ENCODE measurements at regions not wholly inside any gene's neighbourhood (a gene's known extent, or its start where the extent isn't known, plus 50 kb on each side); places are given as distances from the start of the nearest gene placed in this dataset.

DNA sequence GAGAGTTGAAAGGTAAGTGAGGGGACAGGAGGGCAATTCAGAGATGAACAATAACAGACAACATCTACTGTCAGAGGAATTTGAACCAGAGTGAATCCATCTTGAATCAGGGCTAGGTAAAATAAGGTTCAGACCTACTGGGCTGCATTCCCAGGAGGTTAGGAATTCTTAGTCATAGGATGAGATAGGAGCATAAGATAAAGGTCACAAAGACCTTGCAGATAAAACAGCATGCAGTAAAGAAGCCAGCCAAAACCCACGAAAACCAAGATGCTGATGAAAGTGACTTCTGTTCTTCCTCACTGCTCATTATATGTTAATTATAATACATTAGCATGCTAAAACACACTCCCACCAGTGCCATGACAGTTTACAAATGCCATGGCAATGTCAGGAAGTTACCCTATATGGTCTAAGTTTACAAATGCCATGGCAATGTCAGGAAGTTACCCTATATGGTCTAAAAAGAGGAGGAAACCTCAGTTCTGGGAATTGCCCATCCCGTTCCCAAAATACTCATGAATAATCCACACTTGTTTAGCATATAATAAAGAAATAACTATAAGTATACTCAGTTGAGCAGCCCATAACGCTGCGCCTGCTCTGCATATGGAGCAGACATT lies 248.5 kb downstream of the HAO1 start:
- TF ChIP-seq, protein P1, sequence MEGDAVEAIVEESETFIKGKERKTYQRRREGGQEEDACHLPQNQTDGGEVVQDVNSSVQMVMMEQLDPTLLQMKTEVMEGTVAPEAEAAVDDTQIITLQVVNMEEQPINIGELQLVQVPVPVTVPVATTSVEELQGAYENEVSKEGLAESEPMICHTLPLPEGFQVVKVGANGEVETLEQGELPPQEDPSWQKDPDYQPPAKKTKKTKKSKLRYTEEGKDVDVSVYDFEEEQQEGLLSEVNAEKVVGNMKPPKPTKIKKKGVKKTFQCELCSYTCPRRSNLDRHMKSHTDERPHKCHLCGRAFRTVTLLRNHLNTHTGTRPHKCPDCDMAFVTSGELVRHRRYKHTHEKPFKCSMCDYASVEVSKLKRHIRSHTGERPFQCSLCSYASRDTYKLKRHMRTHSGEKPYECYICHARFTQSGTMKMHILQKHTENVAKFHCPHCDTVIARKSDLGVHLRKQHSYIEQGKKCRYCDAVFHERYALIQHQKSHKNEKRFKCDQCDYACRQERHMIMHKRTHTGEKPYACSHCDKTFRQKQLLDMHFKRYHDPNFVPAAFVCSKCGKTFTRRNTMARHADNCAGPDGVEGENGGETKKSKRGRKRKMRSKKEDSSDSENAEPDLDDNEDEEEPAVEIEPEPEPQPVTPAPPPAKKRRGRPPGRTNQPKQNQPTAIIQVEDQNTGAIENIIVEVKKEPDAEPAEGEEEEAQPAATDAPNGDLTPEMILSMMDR (IDR thresholded peaks at IDR 0.05; ENCODE audit: insufficient read depth, low read length, poor library complexity, severe bottlenecking) = no peak
- no peak for TF ChIP-seq EZH2phosphoT487 (conservative IDR thresholded peaks at IDR 0.05; ENCODE audit: low read length)
